HG03097 (cell line): ENCODE measurements at regions not wholly inside any gene's neighbourhood (a gene's known extent, or its start where the extent isn't known, plus 50 kb on each side); places are given as distances from the start of the nearest gene placed in this dataset.

Experiments used
- ATAC-seq: cut with Tn5 transposase; IDR thresholded peaks from one replicate; pipeline ENCODE4 v1.9.1; 2021; ENCODE audit not compliant: unreplicated experiment, low FRiP score

DNA sequence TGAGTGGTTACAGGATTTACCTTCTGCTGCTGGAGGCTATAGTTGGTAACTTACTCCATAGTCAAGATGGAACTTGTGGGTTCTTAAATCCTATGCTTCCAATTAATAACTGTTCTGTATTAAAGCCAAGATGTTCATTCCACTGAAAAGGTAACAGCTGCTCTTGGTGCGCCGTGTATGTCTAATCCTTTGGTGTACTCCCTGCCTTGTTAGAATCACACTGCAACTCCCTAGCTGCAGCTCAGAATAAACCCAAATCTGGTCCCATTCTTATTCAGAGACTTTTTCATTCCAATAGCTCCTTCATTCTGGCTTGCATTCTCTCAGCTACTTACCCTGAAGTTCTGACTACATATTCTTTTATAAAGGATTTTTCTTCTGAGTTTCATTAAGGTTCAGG, 1355.5 kb downstream of the MAT2B start:
- no peak for ATAC-seq

DNA sequence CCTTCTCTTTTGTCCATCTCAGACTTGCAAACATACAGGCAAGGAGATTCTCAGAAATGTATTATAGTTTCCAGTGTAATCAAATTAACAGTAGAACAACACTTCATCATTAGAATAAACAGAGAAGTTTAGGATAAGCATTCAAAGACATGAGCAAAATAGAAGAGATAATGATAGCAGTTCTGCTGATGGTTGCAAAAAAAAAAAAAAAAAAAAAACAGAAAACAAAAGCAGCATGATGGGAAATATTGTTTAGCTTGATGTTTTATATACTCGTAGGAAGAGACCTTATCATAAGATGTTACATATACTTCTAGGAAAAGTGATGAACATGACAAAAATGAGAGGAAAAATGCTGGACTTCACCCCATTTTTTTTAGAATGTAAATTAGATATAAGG, 1356.2 kb downstream of the MAT2B start:
- no peak for ATAC-seq

DNA sequence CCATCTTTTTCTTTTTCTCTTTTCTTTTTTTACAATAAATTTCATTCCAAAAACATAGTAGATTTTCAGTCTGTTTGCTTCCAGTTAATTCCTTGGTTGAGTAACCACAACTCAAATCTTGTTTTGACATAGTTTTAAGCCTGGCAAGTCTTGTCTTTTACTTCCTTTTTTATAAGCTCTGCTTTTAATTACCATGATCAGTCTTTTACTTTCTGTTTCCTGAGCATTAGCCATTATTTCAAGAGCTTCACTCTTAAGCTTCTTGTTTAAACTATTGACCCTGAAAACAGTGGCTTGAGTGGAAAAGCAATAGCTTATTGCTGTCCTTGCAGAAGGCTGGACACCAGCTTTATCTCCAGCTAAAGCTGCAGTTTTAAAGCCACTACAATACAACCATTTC, 1363.3 kb downstream of the MAT2B start:
- ATAC-seq, result peak; percentile 73

DNA sequence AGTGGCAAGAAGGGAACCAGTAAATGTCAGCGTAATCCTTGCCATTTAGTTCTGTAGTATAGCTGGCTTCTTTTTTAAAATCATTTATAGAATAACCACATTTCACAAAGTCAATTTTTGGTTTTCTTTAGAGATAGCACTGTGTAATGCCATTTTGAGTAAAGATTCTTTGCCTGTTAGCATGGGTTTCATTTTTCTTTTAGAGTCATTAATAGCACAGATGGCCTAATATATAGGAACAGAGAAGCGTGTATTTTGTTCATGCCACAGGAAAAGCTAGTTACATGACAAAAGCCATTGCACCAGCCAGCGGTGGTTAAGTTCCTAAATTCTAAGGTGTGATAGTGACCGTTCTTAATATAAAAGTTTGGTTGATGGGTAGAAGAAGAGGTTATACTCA, 1363.9 kb downstream of the MAT2B start:
- peak; percentile 58 for ATAC-seq

DNA sequence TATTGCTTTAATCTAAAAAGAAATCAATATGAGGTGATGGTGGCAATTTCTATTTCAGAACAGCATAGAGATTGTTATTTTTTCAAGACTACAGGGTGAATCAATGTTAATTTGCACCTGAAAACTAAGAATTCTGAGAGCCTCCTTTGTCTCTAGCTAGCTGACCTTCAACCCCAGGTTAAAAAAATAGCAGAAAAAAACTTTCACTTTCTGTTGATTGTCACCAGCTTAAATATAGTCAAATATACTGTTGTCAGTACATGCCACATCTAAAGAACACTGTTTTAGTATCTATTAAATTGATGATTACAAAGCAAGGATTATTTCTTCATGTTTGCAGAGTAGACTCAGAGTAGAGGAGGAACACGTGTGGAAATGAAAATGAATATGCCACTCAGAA, 1371.4 kb downstream of the MAT2B start:
- ATAC-seq, result no peak

DNA sequence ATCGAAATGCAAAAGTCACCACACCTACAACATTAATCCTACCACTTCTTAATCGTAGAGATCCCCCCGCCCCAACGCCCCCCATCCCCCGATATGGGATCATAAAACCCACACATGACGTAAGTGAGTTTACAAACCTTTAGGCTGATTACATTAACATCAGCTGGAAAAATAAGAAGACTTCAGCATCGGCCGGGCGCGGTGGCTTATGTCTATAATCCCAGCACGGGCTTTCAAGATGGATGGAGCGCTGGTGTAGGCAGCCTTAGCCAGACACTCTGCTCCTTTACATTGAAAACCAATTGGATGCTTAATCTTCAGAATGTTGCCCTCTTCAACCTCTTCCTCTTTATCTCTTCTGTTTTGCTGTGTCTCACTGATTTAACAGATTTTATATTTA, 1376.0 kb downstream of the MAT2B start:
- ATAC-seq, result no peak

DNA sequence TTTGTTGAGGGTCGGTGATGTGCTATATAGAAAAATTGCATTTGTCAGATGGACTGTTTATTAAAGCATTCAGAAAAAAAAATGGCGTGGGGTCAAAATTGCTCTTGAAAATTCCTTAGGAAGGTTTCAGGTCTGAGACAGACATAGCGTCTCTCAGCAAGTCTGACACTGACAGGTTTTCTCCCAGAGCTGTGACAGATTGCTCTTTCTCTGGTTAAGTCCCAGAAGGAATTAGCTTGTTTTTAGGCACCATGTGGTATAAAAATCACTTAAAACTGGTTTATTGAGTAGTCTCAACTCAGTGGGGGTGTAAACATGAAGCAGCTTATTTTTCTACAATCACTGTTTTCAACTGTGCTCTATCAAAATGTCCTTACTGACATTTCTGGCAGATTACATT, 1379.8 kb downstream of the MAT2B start:
- ATAC-seq, result no peak

DNA sequence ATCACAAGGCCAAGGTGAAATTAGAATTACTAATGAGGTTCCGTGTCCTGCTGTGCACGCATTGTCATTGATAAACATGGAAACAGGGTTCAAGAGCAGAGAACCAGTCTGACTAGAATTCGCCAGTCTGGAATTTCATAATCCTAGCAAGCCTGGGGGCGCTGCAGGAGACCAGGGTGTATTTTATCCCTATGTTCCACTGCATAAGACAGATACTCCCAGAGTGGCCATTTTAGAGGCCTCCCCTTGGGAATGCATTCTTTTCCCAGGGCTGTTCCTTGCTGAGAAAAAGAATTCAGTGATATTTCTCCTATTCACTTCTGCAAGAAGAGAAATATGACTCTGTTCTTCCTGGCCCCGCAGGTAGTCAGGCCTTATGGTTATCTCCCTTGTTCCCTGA, 1387.7 kb downstream of the MAT2B start:
- ATAC-seq, result no peak

DNA sequence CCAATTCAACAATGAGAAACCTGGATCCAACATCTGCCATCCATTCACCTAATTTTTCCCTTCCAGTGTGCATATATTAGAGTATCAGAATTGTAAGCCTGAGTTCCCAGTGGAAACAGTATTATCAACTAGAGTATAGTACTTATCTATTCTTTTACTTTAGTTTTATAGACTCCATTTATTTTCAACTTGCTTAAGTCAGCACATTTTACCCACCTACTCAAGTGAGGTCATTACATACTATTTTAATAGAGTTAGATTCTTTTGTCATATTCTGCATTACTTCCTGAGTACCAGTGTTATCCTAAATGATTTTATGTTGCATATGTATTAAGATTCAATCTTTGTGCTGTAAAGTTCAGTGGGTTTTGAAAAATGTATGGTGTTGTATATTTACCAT, 1393.3 kb downstream of the MAT2B start:
- no peak for ATAC-seq

DNA sequence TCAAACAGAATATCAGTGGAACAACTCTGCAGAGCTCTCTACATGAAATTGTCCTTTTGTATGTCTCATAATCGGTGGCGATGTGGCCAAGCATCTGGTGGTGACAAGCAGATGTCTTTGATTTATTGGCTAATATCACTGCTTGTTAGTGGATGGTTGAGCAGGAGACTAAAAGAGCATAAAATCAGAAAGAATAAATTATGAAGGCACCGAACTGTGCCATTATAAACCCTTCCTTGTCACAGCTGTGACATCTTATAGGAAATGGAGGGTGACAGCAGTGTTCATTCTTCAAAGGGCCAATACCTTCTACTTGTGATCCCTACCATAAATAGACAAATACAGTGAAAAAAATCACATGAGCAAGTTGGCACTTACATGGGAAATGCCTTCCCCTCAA, 1404.3 kb downstream of the MAT2B start:
- no peak for ATAC-seq

DNA sequence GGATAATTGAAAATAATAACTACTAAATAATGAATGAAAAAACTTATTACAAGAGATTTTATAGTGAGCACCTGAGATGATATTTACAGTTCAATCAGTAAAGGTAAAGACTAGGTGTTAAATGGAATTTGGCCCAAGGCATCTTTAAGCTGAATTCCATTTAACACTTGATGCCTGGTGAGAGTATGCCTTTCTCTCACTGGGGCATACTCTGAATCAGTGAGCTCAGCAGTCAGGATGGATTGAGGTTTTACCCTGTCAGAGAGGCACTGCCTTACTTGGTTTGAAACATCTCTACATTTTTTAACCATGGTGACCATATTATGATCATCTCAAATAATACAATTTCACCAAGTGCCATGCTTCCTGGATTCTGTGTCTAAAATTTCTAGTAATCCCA, 1416.3 kb downstream of the MAT2B start:
- no peak for ATAC-seq

DNA sequence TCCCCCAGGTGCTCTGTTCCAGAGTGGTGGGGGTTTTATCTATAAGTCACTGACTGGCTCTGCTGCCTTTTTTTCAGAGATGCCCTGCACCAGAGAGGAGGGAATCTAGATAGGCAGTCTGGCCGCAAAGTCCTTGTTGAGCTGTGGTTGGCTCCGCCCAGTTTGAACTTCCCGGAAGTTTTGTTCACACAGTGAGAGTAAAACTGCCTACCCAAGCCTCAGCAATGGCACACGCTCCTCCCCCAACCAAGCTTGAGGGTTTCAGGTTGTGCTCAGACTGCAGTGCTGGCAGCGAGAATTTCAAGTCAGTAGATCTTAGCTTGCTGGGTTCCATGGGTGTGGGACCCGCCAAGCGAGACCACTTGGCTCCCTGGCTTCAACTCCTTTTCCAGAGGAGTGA, 1428.6 kb downstream of the MAT2B start:
- ATAC-seq, result no peak

DNA sequence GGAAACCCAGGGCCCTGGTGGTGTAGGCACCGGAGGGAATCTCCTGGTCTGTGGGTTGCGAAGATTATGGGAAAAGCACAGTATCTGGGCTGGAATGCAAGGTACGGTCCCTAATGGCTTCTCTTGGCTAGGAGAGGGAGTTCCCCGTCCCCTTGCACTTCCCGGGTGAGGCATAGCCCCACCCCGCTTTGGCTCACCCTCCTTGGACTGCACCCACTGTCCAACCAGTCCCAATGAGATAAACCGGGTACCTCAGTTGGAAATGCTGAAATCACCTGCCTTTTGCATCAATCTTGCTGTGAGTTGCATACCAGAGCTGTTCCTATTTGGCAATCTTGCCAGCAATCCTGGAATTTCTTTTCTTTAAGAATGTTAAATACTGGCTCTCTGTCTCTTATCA, 1429.1 kb downstream of the MAT2B start:
- no peak for ATAC-seq

DNA sequence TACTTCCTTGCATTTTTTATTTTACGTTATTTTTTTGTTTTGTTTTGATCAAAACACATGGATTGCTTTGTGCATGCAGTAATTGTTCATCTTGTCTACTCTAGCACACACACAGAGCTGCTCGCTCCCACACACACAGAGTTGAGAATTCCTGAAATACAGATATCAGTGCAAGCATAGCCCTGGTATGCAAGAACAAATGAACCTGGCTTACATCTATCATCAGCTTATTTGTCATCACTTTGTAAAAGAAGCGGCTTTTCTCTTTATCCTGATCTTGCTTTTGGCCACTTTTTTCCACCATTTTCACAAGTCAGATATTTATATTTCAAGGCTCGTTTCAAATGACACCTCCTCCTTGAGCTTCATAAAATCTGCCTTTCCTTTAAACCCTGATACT, 1435.7 kb downstream of the MAT2B start:
- ATAC-seq, result no peak

DNA sequence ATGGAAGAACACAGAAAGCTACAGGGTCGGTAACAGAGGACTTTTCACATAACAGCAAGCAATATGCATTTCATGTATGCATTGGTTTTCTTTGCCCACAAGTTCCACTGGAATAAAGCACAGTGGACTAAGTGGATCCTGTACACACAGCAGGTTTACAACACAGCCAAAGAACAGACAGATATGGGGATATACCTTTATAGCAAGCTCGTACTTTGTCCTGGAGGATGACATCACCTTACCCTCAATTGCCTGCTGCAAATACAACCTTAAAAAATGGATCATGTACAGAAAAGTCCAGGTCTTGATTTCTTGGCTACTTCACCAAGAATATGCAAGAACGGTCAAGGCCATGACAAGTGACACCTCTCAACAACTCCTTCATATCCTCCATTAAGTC, 1445.5 kb downstream of the MAT2B start:
- no peak for ATAC-seq

DNA sequence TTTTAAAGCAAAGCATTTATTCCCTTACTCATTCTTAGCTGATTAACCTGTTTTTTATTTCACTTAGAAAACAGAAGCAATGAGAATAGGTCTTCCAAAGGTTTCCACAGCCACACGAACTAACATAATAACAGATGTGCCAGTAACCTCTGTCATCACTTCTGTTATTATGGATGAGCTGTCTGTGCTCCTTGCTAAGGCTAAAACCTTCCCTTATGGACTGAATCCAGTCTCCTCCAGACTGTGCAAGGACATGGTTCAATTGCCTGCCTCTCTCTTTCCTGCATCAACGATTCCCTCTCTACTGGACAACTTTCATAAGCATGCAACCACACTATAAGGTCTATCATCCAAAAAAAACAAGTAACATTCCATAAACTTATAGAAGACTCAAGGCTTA, 1446.2 kb downstream of the MAT2B start:
- ATAC-seq, result no peak

DNA sequence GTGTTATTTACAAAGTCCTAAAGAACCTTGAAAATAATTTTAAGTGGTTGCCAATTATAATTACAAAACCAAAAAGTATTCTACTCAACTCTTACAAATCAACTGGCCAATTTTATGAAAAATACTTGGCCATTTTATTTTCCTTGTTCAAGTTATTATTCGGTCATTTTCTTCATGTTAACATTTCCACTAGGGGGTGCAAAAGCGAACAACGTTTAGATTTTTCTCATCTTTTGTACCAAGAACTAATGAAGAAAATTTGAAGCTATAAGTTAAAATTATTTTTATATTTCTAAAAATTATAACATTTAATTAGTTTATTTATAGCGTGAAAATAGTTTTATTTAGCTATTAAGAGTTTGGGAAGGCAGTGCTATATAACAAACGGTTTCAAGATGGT, 1453.3 kb downstream of the MAT2B start:
- ATAC-seq, result no peak

DNA sequence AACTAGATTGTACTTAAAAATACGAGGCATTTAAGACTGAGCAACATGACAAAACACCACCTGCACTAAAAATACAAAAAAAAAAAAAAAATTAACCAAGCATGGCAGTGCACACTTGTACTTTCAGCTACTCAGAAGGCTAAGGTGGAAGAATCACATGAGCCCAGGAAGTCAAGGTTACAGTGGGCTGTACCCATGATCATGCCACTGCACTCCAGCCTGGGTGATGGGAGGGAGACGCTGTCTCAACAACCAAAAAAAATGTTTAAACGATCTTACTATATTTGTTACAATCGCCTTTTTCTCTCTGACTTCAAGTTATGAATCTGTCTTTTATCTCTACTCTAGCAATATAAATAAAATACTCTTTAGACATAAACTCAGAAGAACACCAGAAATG, 1454.3 kb downstream of the MAT2B start:
- ATAC-seq, result no peak

DNA sequence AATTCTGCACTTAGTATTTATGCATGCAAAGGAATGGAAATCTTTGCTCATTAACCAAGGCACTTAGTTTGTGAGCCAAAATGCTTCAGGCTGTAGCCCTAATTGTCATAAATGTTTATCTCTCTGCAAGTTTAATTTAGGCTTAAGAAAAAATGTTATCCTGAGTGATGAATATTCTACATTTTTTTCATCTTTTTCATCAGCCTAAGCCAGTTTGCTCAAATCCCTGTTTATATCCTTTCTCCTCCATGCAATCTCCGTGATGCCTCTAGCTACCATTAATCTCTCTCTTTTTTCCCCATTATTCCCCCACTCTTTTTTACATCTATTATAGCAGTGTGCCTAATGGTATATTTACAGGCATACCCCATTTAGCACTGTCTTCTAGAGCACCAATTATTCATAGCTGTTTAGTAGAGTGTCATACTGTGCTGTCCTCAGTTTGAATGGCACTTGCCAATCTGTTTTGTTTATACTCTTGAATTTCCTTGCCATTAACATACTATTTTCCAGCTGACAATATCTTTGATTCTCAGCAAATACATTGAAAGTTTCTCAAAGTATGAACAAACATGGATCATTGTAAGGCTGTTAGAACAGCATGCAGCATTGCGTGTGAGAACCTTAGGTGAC, 1457.0 kb downstream of the MAT2B start:
- ATAC-seq, result no peak

DNA sequence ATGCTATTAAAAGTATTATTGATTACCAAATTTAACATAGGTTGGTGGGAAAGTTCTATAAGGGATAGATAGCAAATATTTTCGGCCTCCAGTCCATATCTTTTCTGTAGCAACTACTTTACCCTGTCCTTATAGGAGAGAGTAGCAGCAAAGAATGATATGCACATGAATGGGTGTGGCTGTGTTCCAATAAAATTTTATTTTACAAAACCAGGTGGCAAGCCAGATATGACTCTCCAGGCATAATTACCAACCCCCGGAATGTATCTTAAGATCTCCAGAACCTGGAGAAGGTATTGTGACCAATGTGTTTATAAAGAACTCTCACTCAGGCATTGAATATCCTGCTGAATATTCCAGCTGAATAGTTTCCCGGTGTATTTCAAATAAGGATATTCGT, 1461.2 kb downstream of the MAT2B start:
- ATAC-seq, result no peak

DNA sequence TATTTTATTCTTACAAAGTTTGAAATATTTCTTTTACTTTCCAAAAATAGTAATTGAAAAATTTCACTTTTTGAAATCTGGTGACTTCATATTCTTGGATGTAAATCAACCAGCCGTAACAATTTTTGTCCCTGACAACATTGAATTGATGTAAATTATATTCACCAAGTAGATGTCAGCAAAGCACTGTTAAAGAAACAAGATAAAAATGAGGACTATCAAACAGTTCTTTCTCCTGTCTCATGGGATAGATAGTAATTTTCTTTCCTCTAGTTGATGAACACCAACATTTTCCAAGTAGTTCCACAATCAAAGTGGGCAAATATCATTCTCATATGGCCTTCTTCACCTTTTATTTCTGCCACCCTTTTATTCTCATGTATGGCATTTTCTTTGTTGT, 1461.9 kb downstream of the MAT2B start:
- no peak for ATAC-seq

DNA sequence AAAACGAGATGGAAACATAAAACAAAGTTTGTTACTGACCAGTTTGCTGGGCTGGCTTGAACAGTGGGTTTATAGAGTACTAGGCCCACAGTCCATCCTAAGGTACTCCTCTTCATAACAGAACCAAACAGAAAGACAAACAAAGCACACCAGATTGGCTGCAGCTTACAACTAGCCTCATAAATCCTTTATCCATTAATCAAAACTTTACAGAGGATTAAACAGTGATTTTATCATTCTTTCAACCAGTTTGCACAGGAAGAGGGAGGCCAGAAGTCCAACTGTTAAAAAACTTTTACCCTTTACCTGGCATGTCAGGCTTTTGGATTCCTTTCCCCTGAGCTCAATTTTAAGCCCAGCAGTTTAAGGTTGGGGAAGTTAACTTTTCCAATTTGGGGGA, 1467.6 kb downstream of the MAT2B start:
- ATAC-seq, result no peak

DNA sequence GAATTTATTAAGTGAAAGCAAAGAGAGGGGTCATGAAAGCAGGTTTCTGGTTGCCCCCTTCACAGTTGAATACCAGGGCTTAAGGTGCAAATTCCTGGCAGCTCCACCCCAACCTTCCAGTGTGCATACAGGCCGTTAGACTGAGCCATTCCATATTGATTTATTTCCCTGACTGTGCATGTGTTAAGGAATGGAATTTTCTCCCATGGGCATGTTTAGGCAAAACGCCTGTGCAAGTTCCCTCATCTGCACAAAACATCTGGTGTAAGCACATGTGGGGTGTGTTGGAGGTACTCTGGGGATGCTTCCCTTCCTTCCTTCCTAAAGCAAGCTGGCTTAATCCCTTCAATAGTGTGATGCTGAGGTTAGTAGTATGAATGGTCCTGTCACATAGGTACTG, 1470.6 kb downstream of the MAT2B start:
- ATAC-seq, result no peak
